K562 (cell line): ENCODE measurements at regions not wholly inside any gene's neighbourhood (a gene's known extent, or its start where the extent isn't known, plus 50 kb on each side); places are given as distances from the start of the nearest gene placed in this dataset.

Experiments
- ATF7 ChIP-seq: fragments of 450-650 bp; IDR thresholded peaks from 2 replicates; pipeline ENCODE4 v1.7.1; 2014; ENCODE audit warnings: mild to moderate bottlenecking, moderate library complexity
- MGA ChIP-seq: fragments of 450-650 bp; IDR thresholded peaks from 2 replicates; pipeline ENCODE4 v1.6.1; 2016; ENCODE audit warnings: mild to moderate bottlenecking, moderate library complexity
- ZBTB17 ChIP-seq: fragments of 450-650 bp; formaldehyde crosslinking; IDR thresholded peaks from 2 replicates; pipeline ENCODE4 v1.4.0; 2020; ENCODE audit warnings: mild to moderate bottlenecking
- ZBTB40 ChIP-seq, 2 experiments: fragments of 450-650 bp in 1 of 2; sonication (generic) in 1 of 2; formaldehyde crosslinking in 1 of 2; IDR thresholded peaks; 2 replicates each; pipeline versions ENCODE4 v1.7.1 to v1.9.0; 2016 to 2022; ENCODE audit warnings: inconsistent platforms in 1 of 2, mild to moderate bottlenecking in 1 of 2, missing genetic modification reagents in 1 of 2
- ZNF695 ChIP-seq: fragments of 450-650 bp; formaldehyde crosslinking; IDR thresholded peaks from 2 replicates; pipeline ENCODE4 v1.4.0; 2020; ENCODE audit warnings: mild to moderate bottlenecking, moderate library complexity

GRCh38 chr3:194080913-194081800 lies 54.8 kb upstream of the HES1 start (continued):
- TF ChIP-seq ZBTB40 (IDR thresholded peaks at IDR 0.05) (peak; percentile 91), ZBTB40 (CRISPR knock-in tag; IDR thresholded peaks at IDR 0.05) (no peak; the same call in 1 of the 2 replicates), MGA (peak; percentile 38; the same call in 1 of the 2 replicates), ZBTB17 (CRISPR knock-in tag) (no peak), ZNF695 (CRISPR knock-in tag) (no peak), ATF7 (peak; percentile 62)
